Spinal cord (tissue), 9 donors: ENCODE measurements at regions not wholly inside any gene's neighbourhood (a gene's known extent, or its start where the extent isn't known, plus 50 kb on each side); places are given as distances from the start of the nearest gene placed in this dataset.

ENCODE experiments used
- DNase-seq, 6 donors: peaks; one replicate each; pipeline versions ENCODE4 v3.0.0 to v3.0.0-alpha.2; 2013 to 2015; ENCODE audit warnings: low spot score in 6 of 6, low read depth in 4 of 6
- H3K27ac ChIP-seq: one replicate; pipeline ENCODE4 v1.5.1; 2013; ENCODE audit warnings: low read depth, low read length, control low read depth
- H3K27me3 ChIP-seq: one replicate; pipeline ENCODE4 v1.6.1; 2013; ENCODE audit warnings: low read length; ENCODE audit not compliant: control insufficient read depth, insufficient read depth
- H3K36me3 ChIP-seq: one replicate; pipeline ENCODE4 v1.6.1; 2013; ENCODE audit warnings: low read length; ENCODE audit not compliant: control insufficient read depth, insufficient read depth
- H3K4me1 ChIP-seq: one replicate; pipeline ENCODE4 v1.6.1; 2013; ENCODE audit warnings: low read length; ENCODE audit not compliant: control insufficient read depth, insufficient read depth
- H3K4me3 ChIP-seq: one replicate; pipeline ENCODE4 v1.5.1; 2013; ENCODE audit warnings: low read depth, low read length, control low read depth
- H3K9me3 ChIP-seq: one replicate; pipeline ENCODE4 v1.6.1; 2013; ENCODE audit warnings: low read length; ENCODE audit not compliant: control insufficient read depth, insufficient read depth
- WGBS: methylation state at CpG from one replicate; pipeline ENCODE4 v1.1.5; 2013; ENCODE audit warnings: missing lambda C conversion rate; ENCODE audit not compliant: insufficient coverage; 5-methylcytosine and 5-hydroxymethylcytosine counted together
- donor health status: healthy.

GRCh38 chr16:86100205-86101136 lies 201.5 kb downstream of the IRF8 start:
- 51% methylated on average over 4 of the region's 11 CpGs for WGBS
- peak in 2 of 6 donors; percentile 21 to 23 for DNase-seq

GRCh38 chr16:86101137-86101896 lies 202.4 kb downstream of the IRF8 start:
- peaks cover 2% of the 10 kb centered on the region for H3K27me3 ChIP-seq
- no peak for DNase-seq
- H3K4me1 ChIP-seq: peaks cover 8% of the 10 kb centered on the region
- peaks cover 5% of the 10 kb centered on the region for H3K9me3 ChIP-seq
- H3K36me3 ChIP-seq: no peaks in the 10 kb centered on the region
- 66% methylated on average over 13 of the region's 20 CpGs for WGBS
- no peak overlapping the region for H3K27ac ChIP-seq
- no peak overlapping the region for H3K4me3 ChIP-seq

More at GRCh38 chr16:86100205-86101136, 201.5 kb downstream of the IRF8 start:
- Histone ChIP-seq H3K27me3 (peaks cover 2% of the 10 kb centered on the region), H3K9me3 (peaks cover 5% of the 10 kb centered on the region), H3K4me1 (peaks cover 8% of the 10 kb centered on the region), H3K4me3 (no peak overlapping the region), H3K36me3 (no peaks in the 10 kb centered on the region), H3K27ac (no peak overlapping the region)

GRCh38 chr16:86101897-86102157 lies 202.9 kb downstream of the IRF8 start:
- Histone ChIP-seq H3K27me3 (peaks cover 2% of the 10 kb centered on the region), H3K27ac (no peak overlapping the region), H3K9me3 (peaks cover 5% of the 10 kb centered on the region), H3K4me1 (peaks cover 8% of the 10 kb centered on the region), H3K4me3 (no peak overlapping the region), H3K36me3 (no peaks in the 10 kb centered on the region)
- DNase-seq: peak in 2 of 6 donors; percentile 32 to 50
- 70% methylated on average over 7 of the region's 8 CpGs for WGBS

- Histone ChIP-seq H3K27ac (no peak overlapping the region), H3K4me3 (no peak overlapping the region), H3K36me3 (no peaks in the 10 kb centered on the region), H3K4me1 (peaks cover 8% of the 10 kb centered on the region), H3K27me3 (peaks cover 2% of the 10 kb centered on the region), H3K9me3 (no peaks in the 10 kb centered on the region)
- 97% methylated on average over 3 of the region's 3 CpGs for WGBS
- no peak for DNase-seq
These were observed 204.4 kb downstream of the IRF8 start for GRCh38 chr16:86103320-86103719.

DNA sequence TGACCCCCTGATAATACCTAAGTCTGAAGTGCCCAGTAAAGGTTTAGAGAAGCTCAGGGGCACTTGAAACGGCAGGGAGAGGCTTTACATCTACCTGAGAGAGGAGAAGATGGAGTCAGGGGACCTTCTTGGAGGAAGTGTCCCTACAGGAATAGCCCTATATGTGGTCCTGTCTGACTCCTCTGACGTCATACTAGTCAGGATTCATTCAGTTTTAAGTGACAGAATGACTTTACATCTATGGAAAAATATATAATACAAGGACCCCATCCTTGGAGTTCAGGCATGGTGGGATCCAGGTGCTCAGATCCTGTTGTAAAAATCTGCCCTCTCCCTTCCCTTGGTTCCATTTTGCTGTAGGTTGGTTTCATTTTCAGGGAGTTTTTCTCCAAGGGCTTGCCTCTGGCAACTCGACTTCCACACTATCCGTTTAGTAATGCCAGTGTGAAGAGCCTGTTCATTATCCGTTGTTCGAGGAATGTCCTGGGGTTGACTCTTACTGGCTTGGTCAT lies 205.6 kb downstream of the IRF8 start:
- no peak overlapping the region for H3K27ac ChIP-seq
- WGBS: 92% methylated on average over 4 of the region's 6 CpGs
- no peak for DNase-seq
- H3K4me3 ChIP-seq: no peak overlapping the region
- no peaks in the 10 kb centered on the region for H3K36me3 ChIP-seq
- peaks cover 2% of the 10 kb centered on the region for H3K27me3 ChIP-seq
- H3K4me1 ChIP-seq: peaks cover 8% of the 10 kb centered on the region
- H3K9me3 ChIP-seq: no peaks in the 10 kb centered on the region

GRCh38 chr16:86107215-86107825 lies 208.4 kb downstream of the IRF8 start:
- Histone ChIP-seq H3K36me3 (no peaks in the 10 kb centered on the region), H3K27ac (no peak overlapping the region), H3K27me3 (no peaks in the 10 kb centered on the region), H3K4me1 (no peaks in the 10 kb centered on the region), H3K4me3 (no peak overlapping the region), H3K9me3 (no peaks in the 10 kb centered on the region)
- DNase-seq: peak in 1 of 6 donors; percentile 10
- 71% methylated on average over 14 of the region's 19 CpGs for WGBS

GRCh38 chr16:86108062-86108461 lies 209.1 kb downstream of the IRF8 start:
- Histone ChIP-seq H3K9me3 (no peaks in the 10 kb centered on the region), H3K4me3 (no peak overlapping the region), H3K27me3 (no peaks in the 10 kb centered on the region), H3K36me3 (no peaks in the 10 kb centered on the region), H3K27ac (no peak overlapping the region), H3K4me1 (no peaks in the 10 kb centered on the region)
- no peak for DNase-seq
- WGBS: 96% methylated on average over 3 of the region's 3 CpGs

DNA sequence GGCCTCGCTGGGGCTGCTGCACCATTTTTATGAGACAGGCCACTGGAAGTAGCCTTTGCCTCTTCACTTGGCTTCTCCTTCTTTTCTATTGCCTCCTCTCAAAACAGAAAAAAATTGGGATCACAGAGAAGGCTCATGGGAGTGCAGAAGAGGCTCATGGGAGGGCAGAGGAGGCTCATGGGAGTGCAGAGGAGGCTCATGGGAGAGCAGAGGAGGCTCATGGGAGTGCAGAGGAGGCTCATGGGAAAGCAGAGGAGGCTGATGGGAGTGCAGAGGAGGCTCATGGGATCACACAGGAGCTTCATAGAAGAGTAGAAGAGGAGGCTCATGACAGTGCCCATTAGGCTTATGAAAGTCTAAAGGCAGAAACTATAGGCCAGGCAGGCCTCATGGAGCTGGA lies 211.2 kb downstream of the IRF8 start:
- no CpG with 5 or more reads among the region's 1 CpG for WGBS
- no peak for DNase-seq

DNA sequence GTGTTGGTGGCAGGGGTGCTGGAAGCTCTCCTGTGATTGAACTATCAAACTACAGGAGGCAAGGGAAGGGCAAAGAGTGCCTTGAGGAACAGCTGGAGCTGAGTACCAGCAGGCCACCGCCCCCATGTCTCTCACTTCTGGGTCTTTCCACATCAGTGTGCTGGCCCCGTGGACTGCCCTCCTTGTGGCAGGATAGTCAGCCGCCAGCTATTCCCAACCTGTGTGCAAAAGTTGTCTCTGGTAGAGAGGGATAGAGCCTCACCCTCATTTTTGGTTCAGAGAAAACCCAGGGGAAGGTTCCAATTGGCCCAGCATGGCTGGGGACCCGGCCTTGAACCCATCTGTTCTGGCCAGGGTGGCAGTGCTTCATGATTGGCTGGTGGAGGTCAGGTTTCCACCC lies 211.8 kb downstream of the IRF8 start:
- no peaks in the 10 kb centered on the region for H3K4me1 ChIP-seq
- DNase-seq: no peak
- no peak overlapping the region for H3K27ac ChIP-seq
- WGBS: 81% methylated on average over 2 of the region's 4 CpGs
- H3K4me3 ChIP-seq: no peak overlapping the region
- no peaks in the 10 kb centered on the region for H3K9me3 ChIP-seq
- H3K36me3 ChIP-seq: no peaks in the 10 kb centered on the region
- no peaks in the 10 kb centered on the region for H3K27me3 ChIP-seq

More for the DNA sequence above, 211.2 kb downstream of the IRF8 start:
- Histone ChIP-seq H3K36me3 (no peaks in the 10 kb centered on the region), H3K27ac (no peak overlapping the region), H3K27me3 (no peaks in the 10 kb centered on the region), H3K4me1 (no peaks in the 10 kb centered on the region), H3K4me3 (no peak overlapping the region), H3K9me3 (no peaks in the 10 kb centered on the region)
